NOMO-1 treated with dmso at 0.1 percent for 144 hours (cell line): ENCODE measurements at regions not wholly inside any gene's neighbourhood (a gene's known extent, or its start where the extent isn't known, plus 50 kb on each side); places are given as distances from the start of the nearest gene placed in this dataset.

Experiments used
- DNase-seq: peaks from one replicate; lab custom pipeline; 2025; ENCODE audit not compliant: unreplicated experiment; lab: John Stamatoyannopoulos, UW

DNA sequence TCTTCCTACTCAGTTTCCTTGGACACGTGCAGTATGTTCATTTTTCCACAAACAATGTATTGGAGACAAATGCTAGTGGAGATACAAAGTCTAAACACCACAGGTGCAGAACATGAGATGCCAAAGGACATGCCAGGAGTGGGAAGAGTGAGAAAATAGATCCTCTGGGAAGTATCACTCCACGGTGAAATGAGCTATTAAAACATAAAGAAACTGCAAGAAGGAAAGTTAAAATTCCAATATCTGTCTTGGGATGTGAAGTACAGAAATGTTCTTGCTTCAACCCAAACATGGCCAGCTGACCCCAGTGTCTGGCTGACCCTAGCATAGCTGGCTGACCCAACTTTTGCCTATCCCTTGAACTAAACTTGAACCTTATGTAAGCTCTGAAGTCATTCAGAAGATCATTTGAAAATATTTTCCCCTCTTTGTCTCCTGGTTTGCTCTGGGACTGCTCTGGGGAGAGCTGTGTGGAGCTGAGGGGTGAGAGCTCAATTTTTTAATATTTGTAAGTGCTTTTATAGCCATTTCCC lies 59.5 kb downstream of the FZD1 start:
- DNase-seq: no peak

DNA sequence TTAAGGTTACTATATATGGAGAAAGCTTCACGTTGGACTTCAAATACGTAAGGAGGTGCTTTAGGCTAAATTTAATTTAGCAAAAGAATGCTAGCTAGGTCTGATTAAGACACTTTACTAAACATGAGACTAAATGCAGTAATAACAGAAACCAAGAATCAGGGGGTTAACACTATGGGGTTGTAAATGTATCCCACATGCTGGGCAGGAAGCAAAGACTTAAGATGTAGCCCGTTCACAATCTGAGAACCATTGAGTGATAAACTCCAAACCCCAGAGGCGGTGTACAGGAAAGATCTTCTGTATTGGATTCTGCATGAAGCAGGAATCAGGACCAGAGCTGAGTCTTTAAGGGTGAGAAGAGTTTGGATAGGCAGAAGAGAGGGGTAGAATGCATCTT lies 60.4 kb downstream of the FZD1 start:
- DNase-seq: no peak

DNA sequence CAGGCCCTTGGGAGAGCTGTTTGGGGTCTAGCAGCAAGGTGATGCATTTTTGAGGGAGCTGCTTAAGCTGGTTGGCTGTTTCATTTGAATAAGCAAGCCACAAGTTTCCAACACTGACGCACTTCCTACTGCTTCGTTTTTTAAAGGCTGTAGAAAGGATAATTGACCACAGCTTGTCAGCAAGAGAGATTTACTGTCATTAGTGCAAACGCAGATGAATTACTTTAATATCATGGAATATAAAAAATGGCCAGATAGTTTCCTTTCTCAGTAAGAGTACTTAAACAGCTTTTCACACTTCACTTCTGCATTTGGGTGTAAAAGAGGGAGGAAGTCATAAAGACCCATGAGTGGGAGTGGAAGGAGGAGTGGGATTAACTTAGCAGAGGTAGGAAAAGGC lies 61.5 kb downstream of the FZD1 start:
- DNase-seq: peak; percentile 68

DNA sequence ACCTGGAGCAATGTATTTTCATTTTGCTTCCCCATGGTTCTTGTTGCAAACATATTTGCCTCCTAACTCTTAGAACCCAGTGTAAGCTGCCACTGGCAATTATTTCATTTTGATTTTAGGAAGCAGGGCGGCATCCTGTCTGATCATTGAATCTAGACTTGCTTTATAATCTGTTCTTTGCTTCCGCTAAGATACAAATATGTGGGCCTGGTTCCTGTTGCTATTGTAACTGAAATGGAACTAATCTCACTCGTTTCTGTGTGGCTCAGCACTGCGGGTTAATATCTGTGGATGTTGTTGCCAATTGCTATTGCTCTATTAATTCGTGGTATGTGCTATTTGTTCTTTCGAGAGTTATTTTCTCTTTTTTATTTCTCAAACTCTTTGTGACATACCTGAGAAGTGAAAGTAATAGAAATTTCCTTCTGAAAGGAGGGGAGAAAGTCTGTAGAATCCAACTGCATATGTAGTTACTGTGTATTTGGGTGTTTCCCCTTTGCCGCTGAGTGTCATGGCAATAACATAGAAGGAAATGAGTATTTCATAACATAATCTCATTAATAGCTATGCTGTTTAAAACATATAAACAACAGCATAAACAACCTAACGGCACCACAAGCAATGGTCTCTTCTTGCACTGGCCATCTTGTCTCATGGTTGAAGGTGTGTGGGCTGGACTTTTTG lies 62.4 kb downstream of the FZD1 start:
- no peak for DNase-seq

DNA sequence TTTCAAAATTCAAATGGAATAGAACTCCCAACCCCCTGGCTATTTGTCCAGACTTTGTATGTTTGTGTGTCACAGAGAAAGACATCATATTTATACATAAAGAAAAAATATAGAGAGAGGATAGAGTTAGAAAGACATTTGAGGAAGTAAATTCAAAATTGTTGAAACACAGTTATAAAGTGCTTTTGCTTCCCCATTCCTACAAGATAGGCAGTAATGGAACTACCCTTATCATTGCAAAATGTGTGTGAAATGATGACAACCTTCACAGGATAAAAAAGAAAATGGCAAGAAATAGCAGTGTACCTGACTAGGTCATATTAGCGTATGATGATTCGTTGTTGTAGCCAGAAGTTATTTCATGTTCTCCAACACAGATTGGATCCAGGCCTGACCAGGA lies 63.1 kb downstream of the FZD1 start:
- peak; percentile 87 for DNase-seq

DNA sequence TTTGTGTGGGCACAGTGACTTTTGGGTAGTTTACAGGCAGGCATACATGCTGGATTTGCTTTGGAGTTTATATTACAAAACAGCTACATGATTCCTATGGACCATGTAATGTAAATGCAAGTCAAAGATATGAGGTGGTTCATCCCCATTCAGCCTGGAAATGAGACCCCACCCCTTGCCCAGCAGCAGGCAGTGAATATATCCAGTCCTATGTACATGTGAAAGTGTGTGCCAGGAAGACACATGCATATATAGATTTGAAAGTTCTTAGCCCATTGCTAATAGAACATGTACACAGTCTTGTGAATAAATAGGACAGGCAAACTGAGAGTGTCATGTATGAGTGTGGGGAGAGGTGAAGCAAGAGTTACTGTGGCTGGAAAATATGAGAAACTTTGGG lies 65.3 kb downstream of the FZD1 start:
- no peak for DNase-seq

DNA sequence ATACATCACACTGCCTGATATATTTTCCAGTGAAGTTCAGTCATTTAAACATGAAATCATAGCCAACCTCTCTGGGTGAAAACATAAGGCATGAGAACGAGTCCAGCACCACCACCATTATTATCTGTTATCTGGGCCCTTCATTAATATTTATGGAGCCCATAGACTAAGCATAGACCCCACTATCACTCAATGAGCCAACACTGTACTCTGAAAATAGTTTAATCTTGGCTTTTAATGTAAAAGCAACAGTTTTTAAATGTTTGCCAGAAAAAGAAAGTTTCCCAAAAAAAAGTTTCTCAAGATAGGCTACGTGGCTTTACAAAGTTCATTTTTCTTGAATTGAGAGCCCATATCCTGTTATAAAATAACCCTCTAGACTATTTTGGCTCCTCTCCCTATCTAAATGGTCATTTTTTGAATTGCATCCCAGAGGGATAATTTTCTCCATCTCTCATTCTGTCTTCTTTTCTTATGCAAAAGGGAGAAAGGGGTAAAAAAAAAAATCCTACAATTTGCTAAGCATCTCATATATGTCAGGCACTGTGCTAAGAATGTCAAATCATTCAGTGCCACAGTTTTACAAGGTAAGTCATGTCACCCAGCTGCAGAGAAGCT lies 66.1 kb downstream of the FZD1 start:
- no peak for DNase-seq

DNA sequence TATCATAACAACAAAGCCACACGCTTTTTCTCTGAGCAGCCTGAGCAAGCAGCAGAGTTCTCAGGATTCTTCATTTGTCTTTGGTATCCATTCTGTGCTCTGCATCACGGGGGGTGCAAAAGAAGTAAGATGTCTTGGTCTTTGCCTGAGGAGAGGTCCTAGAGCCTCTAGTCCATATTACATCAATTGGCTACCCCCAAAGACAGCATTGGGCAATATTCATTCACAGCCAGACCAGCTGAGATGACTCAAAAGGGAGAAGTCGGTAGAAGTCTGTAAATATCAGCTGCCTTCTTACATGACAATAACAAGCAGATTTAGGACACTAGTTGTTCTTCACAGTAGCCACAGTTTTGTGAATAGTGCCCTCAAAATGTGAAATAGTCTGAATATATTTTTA lies 66.6 kb downstream of the FZD1 start:
- peak; percentile 47 for DNase-seq

DNA sequence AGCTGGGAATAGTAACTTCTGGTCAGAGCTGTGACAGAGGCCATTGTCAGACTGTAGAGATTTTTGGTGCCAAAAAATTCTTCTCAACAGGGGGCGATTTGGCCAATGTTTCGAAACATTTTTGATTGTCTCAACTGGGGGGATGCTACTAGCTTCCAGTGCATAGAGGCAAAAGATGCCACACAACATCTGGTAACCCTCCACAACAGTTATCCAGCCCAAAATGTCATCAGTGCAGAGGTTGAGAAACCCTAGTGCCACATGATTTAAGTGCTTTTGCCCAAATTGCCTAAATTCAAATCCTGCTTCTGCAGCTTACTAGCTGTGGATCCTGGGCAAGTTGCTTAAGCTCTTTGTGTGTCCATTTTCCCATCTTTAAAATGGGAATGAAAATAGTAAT lies 71.9 kb downstream of the FZD1 start:
- DNase-seq: no peak

DNA sequence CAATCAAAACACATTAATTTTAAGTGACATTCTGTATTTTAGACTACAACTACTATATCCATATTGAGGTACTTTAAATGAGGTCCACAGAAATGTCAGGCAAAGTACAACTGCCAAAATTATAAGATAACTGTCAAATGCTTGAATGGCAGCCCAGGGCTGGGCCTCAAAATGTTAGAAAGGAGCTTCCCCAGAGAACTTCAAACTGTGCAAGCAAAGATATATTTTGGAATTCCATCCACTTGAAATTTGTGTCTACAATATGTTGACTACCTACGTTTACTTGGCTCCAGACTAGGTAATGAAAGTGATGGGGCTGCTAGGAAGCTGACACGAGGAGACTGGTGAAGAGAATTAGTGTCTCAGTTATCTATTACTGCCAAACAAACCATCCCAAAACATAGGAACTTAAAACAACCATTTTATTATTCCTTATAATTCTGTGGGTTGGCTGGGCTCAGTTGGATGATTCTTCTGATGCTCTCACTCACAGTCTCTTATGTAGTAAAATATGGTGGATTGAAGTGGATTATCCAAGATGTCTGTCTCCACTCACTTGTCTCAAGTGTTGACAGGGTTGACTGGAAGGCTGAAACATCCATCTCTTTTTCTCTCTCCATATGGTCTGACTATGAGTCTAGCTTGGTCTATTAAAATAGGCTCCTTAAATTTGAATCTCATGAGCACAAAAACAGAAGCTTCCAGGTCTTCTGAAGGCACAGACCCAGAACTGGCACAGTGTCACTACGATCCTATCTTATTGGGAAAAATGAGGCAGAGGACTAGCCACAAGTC lies 74.2 kb downstream of the FZD1 start:
- no peak for DNase-seq

DNA sequence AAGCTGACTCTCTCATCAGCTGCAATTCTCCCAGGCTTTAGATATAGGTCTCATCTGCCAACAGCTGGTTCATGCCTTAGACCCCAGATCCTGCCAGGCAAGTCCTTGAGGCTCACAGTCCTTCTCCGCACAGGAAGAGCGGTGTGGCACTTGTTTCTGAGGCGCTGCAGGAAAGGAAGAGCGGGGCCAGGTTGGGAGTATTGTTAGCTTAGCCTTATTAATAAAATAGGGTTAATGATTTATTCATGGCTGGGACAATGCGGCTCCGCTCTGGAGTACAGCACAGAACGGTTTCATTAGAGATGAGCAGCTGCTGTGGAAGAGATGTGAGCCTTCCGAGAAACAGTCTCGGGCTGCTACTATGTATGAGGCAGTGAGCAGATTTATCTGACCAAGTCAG lies 78.1 kb downstream of the FZD1 start:
- no peak for DNase-seq

DNA sequence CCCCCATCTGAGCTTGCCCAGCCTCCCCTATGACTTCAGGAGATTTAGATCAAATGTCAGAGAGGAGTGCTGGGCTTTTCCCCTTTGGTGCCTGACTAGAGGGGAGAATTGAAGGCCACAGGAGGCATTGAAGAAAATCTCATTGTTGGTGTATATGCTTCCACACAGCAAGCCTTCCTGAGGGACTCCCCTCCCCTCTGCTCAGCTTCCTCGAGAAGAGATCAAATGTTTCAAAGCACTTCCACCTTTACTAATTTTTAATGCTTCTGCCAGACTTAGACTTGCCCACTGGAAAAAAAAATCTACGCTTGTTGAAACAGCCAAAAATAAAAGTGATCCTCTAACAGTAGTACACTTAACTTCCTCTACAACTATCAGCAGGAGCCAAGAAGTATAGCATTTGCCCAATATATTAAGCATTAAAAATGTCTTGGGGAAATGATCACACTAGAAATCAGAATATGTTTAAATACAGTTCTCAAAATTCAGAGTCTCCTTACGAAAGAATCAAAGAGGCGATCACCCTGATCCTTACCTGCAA lies 79.3 kb downstream of the FZD1 start:
- DNase-seq: no peak

DNA sequence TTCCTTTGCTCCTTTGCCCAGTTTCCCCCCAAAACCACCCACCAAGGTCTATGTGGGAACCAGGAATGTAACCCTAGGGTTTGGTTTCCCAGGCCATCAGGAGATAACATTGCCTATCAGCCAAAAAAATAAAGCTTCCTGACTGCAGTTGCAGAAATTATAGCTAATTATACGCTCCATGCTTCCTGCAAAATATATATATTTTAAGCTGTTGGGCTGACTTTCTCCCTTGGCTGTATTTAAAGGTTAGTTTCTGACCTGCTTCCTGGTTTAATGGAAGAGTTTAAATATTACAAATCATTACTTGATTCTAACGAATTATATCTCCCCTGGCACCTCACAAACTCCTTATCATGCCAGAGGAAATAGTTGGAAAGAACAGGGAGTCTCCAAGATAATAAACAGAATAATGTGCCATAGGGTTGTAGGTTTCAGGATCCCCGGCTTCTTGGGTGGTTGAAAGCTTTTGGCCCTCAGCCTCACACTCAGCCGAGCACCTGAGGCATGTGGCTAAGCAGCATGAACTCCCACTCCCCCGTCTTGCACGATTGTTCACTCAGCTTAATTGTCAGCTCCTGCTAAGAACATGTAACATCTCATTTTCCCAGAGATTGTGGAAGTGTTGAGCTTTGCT lies 79.9 kb downstream of the FZD1 start:
- no peak for DNase-seq

DNA sequence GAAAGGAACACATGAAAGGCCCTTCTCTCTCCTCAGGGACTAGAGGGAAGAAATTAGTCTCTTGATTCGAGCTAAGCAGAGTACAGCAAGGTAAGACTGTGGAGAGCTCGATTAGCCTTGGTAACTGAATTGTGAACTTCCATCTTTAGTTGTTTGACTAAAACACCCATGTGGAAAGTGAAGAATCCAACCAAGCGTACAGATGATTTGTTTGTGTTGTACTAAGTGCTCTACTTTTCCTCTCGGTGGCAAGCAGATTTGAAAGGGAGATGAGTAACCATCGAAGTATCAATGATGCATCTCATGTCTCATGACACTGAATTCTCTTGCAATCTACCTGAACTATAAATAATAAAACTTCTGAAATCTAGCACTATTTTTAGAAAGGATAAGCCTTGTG lies 80.7 kb downstream of the FZD1 start:
- DNase-seq: no peak

DNA sequence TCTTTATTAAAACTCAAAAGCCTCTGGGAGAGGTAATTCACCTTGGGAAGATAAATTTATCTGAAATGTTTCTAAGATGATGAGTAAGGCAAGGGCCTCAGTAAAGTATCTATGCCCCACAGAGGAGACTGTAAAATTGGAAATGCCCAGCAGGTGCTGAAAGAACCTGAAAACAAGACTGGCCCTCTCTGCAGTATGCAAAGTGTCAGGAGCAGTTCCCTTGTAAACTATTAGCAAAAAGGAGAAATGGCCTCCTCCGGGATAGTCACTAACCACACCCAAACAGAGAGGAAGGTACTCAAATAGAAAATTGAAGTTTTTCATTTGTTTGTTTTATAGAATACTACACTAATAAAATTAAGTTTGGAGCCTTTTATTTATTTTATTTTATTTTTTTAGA lies 81.2 kb downstream of the FZD1 start:
- DNase-seq: peak; percentile 72

DNA sequence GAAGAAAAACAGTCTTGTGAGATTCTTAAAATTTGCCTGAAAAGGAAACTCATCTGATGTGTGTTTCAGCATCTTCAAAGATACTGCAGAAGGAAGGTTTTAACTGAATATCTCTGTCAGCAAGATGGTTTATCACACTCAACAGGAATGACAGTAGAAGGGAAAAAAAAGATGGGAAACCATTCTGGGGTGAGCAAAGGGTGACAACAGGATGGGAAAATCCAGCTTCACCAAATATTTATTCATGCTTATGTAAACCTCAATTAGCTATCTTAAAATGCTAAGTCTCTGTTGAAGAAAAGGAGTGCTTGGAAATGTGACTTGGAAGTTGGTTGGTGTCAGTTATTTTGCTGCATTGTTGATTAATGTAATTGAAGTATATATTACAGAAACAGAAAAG lies 82.2 kb downstream of the FZD1 start:
- DNase-seq: no peak

DNA sequence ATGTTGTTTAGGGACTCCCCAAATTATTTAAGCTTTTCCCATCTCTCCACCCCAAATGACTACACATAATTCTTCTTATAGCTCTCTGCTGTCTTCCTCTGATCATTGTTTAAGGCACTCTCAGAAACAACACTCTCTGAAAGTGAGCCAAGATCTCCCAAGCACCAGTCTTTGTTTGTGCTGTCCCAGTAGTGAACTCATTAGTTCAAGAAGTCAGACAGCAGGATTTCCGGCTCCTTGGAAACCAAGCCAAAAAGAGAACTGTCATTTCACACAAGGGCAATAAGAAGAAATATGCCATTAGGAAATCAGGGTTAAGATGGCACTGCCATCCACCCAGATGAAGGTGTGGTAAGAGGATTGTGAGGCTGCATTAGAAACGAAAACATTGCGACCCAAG lies 83.1 kb downstream of the FZD1 start:
- peak; percentile 16 for DNase-seq

DNA sequence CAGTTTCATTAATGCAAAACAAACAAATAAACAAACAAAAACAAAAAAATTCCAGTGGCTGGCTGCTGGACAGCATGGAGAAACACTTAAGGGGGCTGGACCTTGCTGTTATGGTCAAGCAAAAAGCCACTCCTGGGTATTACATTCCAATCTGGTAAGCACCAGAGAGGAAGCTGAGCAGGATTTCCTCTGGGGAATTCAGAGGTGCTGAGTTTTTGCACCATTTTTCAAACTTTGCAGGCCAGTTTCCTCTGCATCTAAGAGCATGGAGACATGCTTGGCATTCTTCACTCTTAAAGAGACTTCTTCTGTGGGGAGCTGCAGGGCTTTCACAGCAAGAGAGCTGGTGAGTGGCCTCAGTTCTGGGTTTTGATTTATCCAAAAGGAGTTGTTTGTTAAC lies 84.5 kb downstream of the FZD1 start:
- DNase-seq: no peak

DNA sequence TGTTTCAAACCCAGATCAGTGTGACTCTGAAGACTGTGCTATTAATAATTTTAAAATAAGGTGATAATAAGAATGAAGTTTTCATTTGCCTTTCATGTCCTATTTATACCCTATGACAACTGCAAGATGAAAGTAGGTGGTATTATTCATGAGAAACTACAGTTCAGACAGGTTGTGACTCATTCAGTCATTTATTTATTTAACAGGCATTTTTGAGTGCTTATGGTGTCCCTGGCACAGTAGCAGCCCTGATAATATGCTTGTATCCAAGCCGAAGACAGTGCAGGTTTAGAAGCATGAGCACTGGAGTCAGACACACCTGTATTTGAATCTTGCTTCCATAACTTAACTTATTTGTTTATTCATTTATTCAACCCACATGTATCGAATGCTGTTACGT lies 87.1 kb downstream of the FZD1 start:
- DNase-seq: no peak

DNA sequence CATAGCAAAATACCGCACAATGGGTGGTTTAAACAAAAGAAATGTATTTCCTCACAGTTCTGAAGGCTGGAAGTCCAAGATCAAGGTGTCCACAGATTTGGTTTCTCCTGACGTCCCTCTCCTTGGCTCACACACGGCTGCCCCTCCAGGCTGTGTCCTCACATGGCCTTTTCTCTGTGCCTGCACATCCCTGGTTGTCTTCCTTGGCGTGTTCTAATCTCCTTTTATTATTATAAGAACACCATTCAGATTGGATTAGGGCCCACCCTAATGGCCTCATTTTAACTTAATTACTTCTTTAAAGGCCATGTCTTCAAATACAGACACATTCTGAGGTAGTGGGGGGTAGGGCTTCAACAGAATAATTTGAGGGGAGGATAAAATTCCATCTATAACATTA lies 87.9 kb downstream of the FZD1 start:
- no peak for DNase-seq

DNA sequence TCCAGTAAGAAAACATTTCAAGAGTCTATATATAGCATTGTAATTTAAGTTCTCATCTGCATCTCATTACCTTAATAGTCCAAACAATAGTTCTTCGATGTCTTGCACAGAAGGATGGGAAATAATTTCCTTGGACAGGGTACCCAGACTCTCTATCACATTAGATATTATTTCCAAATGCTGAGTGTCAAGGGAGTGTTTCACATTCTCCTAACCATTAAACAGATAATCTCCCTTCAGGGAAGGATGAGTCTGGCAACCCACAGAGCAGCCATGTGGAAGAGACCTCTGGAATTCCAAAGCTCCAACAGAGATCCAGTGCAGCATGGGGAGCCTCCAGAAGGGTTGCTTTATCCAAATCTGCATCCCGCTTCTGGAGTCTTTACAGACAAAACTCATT lies 89.6 kb downstream of the FZD1 start:
- DNase-seq: no peak
